Coronary artery (tissue), 2 donors: ENCODE measurements at regions not wholly inside any gene's neighbourhood (a gene's known extent, or its start where the extent isn't known, plus 50 kb on each side); places are given as distances from the start of the nearest gene placed in this dataset.

Experiments used
- DNase-seq: peaks from one replicate; pipeline ENCODE4 v3.0.0-alpha.2; 2017; ENCODE audit warnings: low spot score
- H3K27ac ChIP-seq, 2 donors: fragments of 200-600 bp; sonication (generic); one replicate each; pipeline ENCODE4 v1.5.1; 2016 to 2019
- H3K4me3 ChIP-seq: fragments of 200-600 bp; sonication (generic); 2 replicates; pipeline ENCODE4 v1.5.1; 2016; ENCODE audit warnings: mild to moderate bottlenecking, moderate library complexity
- CTCF ChIP-seq: fragments of 200-600 bp; sonication (generic); IDR thresholded peaks from one replicate; pipeline ENCODE4 v1.5.1; 2019; ENCODE audit warnings: antibody characterized with exemption

- DNase-seq = no peak
Measured at GRCh38 chr14:101101456-101102056, 198.0 kb upstream of the RTL1 start.

GRCh38 chr14:101102875-101103274, 199.4 kb upstream of the RTL1 start:
- Histone ChIP-seq H3K4me3 (no peak overlapping the region), H3K27ac (no peak overlapping the region)
- no peak for TF ChIP-seq CTCF
- DNase-seq = no peak

More at GRCh38 chr14:101101456-101102056, 198.0 kb upstream of the RTL1 start:
- Histone ChIP-seq H3K27ac (no peak overlapping the region), H3K4me3 (no peak overlapping the region)
- no peak for TF ChIP-seq CTCF

DNA sequence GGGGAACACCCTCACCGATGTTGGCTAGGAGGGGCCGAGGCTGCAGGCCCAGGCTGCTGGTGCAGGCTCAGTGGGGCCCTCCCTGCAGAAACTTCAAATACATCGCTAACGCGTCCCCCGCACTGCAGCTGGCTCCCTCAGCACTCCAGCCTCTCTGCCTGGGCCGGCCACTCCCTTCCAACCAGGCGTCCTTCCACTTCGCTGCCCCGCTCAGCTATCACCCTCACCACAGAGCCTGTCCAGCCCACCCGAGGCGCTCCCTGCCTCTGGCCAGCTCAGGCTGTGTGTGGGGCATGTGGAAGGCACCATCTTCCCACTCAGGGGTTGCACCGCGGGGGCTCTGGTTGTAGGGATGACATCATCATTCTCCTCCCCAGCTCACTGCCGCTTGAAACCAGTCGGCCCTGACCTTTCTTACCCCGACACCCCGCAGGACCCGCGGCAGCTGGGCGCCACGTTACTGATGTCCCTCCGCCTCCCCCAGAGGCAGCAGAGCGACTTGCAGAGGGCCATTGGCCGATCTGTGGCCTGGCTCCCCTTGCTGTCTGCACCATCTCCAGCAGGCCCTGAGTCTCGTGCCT, 199.9 kb upstream of the RTL1 start:
- DNase-seq = peak; percentile 62
- H3K4me3 ChIP-seq = no peak overlapping the region
- no peak overlapping the region for H3K27ac ChIP-seq
- TF ChIP-seq CTCF = no peak

GRCh38 chr14:101104485-101104884, 201.0 kb upstream of the RTL1 start:
- no peak overlapping the region for H3K4me3 ChIP-seq
- DNase-seq = no peak

DNA sequence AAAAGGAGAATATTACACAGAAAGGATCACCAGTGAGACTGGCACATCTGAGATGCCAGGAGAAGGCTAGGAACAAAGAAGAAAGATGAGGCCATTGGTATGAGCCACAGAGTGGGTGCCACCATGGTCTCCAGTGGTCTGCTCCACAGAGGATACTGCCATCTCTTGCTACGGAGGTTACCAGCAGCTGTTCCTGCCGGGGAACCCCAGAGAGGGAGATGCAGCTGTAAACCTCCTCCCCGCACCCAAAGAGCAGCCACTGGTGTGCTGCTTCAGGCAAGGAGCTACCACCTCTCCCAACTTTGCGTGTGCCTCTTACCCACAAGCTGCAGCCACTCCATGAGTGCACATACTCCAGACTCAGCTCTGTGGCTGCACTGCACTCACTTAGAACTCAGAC, 201.5 kb upstream of the RTL1 start:
- Histone ChIP-seq H3K27ac (no peak overlapping the region), H3K4me3 (no peak overlapping the region)
- peak; percentile 62 for DNase-seq
- no peak for TF ChIP-seq CTCF

More at GRCh38 chr14:101104485-101104884, 201.0 kb upstream of the RTL1 start:
- no peak overlapping the region for H3K27ac ChIP-seq
- TF ChIP-seq CTCF = no peak

DNA sequence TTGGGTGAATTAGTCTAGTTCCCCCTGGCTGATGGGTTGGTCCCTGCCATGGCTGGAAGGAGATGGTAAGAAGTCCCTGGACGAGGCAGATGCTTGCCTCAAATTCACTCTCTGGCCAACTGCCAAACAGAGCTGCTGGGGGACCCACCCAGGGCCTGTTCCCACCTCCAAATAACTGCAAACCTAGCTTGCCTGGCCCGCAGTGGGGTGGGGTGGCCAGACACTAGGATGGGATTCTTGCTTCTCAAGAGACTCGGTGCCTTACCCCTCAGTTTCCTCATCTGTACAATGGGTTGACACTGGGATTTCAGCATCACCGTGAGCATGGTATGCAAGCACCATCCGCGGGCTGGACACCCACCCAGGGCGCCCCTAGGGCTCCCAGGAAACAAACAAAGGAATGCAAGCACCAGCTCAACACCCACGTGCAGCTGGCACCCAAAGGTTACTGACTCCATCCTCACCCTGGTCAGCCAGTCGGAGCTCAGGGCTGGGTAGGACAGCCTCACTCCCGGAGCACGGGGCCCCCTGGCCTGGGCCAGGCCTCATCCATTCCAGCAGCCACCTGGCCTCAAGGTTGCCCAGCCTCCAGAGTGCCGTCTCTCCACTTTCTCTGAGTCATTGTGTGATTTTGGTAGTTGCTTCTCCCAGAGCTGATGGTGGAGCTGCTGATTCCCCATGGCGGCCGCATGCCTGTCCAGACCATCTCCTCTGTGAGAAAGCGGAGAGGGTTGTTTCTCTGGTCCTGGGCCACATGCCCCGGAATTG, 205.2 kb upstream of the RTL1 start:
- no peak overlapping the region for H3K4me3 ChIP-seq
- DNase-seq = peak; percentile 60
- H3K27ac ChIP-seq = no peak overlapping the region
- no peak for TF ChIP-seq CTCF

DNA sequence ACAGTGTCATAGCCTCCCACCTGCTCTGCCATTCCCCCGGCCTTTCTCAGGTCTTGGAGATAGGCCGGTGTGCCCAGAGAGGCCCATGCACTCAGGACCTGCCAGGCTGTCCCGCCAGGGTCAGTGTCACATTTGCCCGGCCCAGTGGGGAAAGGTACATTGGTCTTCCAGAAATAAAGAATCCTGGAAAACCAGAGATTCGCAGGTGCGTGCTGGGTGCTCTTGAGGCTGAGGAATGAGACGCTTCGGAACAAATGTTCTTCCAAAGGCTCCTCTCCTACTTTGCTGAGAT, 205.8 kb upstream of the RTL1 start:
- H3K27ac ChIP-seq = no peak overlapping the region
- TF ChIP-seq CTCF = no peak
- no peak for DNase-seq
- H3K4me3 ChIP-seq = no peak overlapping the region
